OCI-LY7 (cell line): ENCODE measurements at regions not wholly inside any gene's neighbourhood (a gene's known extent, or its start where the extent isn't known, plus 50 kb on each side); places are given as distances from the start of the nearest gene placed in this dataset.

Experiments used
- EZH2phosphoT487 ChIP-seq: fragments of 200-600 bp; sonication (generic); IDR thresholded peaks from 2 replicates; pipeline ENCODE4 v1.6.1; 2018; ENCODE audit warnings: low read depth, borderline replicate concordance, mild to moderate bottlenecking, mixed run types, antibody characterized with exemption, low read length, moderate library complexity, mixed read lengths
- TF ChIP-seq, protein P1 (sequence below): fragments of 200-600 bp; sonication (generic); conservative IDR thresholded peaks from 2 replicates; pipeline ENCODE4 v1.5.1; 2014; ENCODE audit warnings: mild to moderate bottlenecking, antibody characterized with exemption, low read length, moderate library complexity, mixed read lengths

DNA sequence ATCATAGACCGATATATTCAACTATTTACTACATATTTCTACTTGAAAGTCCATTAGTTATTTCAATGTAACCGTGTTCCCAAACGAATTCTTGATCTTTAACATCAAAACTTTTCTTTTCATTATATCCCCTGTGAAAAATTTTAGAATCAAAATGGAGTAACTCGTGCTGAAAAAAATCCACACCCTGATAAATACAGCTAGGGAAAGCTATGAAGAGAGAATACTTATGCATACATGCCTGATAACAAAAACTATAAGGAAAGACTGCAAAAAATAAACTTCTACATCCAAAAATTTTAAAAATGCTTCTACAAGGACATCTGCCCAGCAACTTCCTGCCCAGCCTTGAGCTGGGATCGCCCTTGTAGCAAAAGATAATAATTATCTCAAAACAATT is 2458.3 kb upstream of the PCDH20 start:
- TF ChIP-seq, protein P1, sequence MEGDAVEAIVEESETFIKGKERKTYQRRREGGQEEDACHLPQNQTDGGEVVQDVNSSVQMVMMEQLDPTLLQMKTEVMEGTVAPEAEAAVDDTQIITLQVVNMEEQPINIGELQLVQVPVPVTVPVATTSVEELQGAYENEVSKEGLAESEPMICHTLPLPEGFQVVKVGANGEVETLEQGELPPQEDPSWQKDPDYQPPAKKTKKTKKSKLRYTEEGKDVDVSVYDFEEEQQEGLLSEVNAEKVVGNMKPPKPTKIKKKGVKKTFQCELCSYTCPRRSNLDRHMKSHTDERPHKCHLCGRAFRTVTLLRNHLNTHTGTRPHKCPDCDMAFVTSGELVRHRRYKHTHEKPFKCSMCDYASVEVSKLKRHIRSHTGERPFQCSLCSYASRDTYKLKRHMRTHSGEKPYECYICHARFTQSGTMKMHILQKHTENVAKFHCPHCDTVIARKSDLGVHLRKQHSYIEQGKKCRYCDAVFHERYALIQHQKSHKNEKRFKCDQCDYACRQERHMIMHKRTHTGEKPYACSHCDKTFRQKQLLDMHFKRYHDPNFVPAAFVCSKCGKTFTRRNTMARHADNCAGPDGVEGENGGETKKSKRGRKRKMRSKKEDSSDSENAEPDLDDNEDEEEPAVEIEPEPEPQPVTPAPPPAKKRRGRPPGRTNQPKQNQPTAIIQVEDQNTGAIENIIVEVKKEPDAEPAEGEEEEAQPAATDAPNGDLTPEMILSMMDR, result no peak
- no peak for TF ChIP-seq EZH2phosphoT487
